ENCODE measurements at regions not wholly inside any gene's neighbourhood (a gene's known extent, or its start where the extent isn't known, plus 50 kb on each side); places are given as distances from the start of the nearest gene placed in this dataset.

- Histone ChIP-seq H3K9me3 (no peaks in the 10 kb centered on the region), H3K9me2 (no peaks in the 10 kb centered on the region), H4K20me1 (ENCODE audit: insufficient read depth) (no peaks in the 10 kb centered on the region), H3K4me3 (ENCODE audit: low read depth in 2 of 2, low read length in 1 of 2) (no peak overlapping the region), H3K4me2 (no peak overlapping the region), H3K4me1 (ENCODE audit: control insufficient read depth in 1 of 2, insufficient read depth in 2 of 2, low read depth in 1 of 2, low read length in 1 of 2) (peaks cover 0 to under 1% of the 10 kb centered on the region in 2 experiments; a peak in 1 of 4 replicates), H3K27ac (ENCODE audit: low read depth in 2 of 2, low read length in 1 of 2) (no peak overlapping the region), H3K36me3 (replicated peaks in 1 of 2; ENCODE audit: control insufficient read depth in 1 of 2, insufficient read depth in 2 of 2, low read length in 1 of 2) (no peaks in the 10 kb centered on the region), H2AFZ (ENCODE audit: low read depth) (no peak overlapping the region), H3F3A (replicated peaks; ENCODE audit: insufficient read depth) (no peaks in the 10 kb centered on the region), H3K9ac (no peak overlapping the region), H3K27me3 (ENCODE audit: insufficient read depth) (no peaks in the 10 kb centered on the region; the same call in 1 of the 2 replicates), H3K79me2 (ENCODE audit: insufficient read depth) (no peaks in the 10 kb centered on the region)
- no peak for DNase-seq
- no peak for TF ChIP-seq FOSL2 (IDR thresholded peaks at IDR 0.05; ENCODE audit: borderline replicate concordance, low read depth)
- TF ChIP-seq GATA2 (CRISPR knock-in tag; IDR thresholded peaks at IDR 0.05) = no peak
- no peak for TF ChIP-seq RAD21 (IDR thresholded peaks at IDR 0.05; ENCODE audit: low read length)
- no peak for TF ChIP-seq ELF1 (IDR thresholded peaks at IDR 0.05)
- no peak for TF ChIP-seq EZH2phosphoT487 (IDR thresholded peaks at IDR 0.05; ENCODE audit: borderline replicate concordance, low read depth)
- TF ChIP-seq GABPA (IDR thresholded peaks at IDR 0.05; ENCODE audit: low read depth) = no peak
- TF ChIP-seq MEF2A (IDR thresholded peaks at IDR 0.05; ENCODE audit: borderline replicate concordance, low read depth) = no peak
- TF ChIP-seq RFX5 (IDR thresholded peaks at IDR 0.05; ENCODE audit: low read length) = no peak
- no peak for TF ChIP-seq POLR2AphosphoS5 (IDR thresholded peaks at IDR 0.05; ENCODE audit: low read depth, low read length)
- TF ChIP-seq FOXJ3 (CRISPR knock-in tag; IDR thresholded peaks at IDR 0.05) = no peak
- TF ChIP-seq, protein P1, sequence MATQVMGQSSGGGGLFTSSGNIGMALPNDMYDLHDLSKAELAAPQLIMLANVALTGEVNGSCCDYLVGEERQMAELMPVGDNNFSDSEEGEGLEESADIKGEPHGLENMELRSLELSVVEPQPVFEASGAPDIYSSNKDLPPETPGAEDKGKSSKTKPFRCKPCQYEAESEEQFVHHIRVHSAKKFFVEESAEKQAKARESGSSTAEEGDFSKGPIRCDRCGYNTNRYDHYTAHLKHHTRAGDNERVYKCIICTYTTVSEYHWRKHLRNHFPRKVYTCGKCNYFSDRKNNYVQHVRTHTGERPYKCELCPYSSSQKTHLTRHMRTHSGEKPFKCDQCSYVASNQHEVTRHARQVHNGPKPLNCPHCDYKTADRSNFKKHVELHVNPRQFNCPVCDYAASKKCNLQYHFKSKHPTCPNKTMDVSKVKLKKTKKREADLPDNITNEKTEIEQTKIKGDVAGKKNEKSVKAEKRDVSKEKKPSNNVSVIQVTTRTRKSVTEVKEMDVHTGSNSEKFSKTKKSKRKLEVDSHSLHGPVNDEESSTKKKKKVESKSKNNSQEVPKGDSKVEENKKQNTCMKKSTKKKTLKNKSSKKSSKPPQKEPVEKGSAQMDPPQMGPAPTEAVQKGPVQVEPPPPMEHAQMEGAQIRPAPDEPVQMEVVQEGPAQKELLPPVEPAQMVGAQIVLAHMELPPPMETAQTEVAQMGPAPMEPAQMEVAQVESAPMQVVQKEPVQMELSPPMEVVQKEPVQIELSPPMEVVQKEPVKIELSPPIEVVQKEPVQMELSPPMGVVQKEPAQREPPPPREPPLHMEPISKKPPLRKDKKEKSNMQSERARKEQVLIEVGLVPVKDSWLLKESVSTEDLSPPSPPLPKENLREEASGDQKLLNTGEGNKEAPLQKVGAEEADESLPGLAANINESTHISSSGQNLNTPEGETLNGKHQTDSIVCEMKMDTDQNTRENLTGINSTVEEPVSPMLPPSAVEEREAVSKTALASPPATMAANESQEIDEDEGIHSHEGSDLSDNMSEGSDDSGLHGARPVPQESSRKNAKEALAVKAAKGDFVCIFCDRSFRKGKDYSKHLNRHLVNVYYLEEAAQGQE (IDR thresholded peaks at IDR 0.05; ENCODE audit: low read depth, low read length) = no peak
- TF ChIP-seq ZBTB33 (IDR thresholded peaks at IDR 0.05; ENCODE audit: borderline replicate concordance, low read depth) = no peak
- TF ChIP-seq MXI1 (IDR thresholded peaks at IDR 0.05; ENCODE audit: low read depth, low read length) = no peak
- TF ChIP-seq, protein P2, sequence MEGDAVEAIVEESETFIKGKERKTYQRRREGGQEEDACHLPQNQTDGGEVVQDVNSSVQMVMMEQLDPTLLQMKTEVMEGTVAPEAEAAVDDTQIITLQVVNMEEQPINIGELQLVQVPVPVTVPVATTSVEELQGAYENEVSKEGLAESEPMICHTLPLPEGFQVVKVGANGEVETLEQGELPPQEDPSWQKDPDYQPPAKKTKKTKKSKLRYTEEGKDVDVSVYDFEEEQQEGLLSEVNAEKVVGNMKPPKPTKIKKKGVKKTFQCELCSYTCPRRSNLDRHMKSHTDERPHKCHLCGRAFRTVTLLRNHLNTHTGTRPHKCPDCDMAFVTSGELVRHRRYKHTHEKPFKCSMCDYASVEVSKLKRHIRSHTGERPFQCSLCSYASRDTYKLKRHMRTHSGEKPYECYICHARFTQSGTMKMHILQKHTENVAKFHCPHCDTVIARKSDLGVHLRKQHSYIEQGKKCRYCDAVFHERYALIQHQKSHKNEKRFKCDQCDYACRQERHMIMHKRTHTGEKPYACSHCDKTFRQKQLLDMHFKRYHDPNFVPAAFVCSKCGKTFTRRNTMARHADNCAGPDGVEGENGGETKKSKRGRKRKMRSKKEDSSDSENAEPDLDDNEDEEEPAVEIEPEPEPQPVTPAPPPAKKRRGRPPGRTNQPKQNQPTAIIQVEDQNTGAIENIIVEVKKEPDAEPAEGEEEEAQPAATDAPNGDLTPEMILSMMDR (IDR thresholded peaks at IDR 0.05) = no peak
- no peak for TF ChIP-seq TEAD4 (IDR thresholded peaks at IDR 0.05; ENCODE audit: borderline replicate concordance, insufficient read depth)
- TF ChIP-seq TAF1 (IDR thresholded peaks at IDR 0.05; ENCODE audit: borderline replicate concordance, low read depth, low read length) = no peak
- ChIA-PET CTCF (interaction anchor here (0.9 to 6.2 kb wide), 3 partner anchors 8 to 127 kb away, joined by 3 to 49 read pairs (median 34); no protein-coding TSS in a partner anchor), POLR2A (no interaction called here)
- 66% methylated on average over 8 of the region's 11 CpGs for WGBS (ENCODE audit: low lambda C conversion rate)
Observed at GRCh38 chr1:53401813-53402745, 57.1 kb upstream of the DMRTB1 start.

Data from SK-N-SH (cell line).